ENCODE measurements at regions not wholly inside any gene's neighbourhood (a gene's known extent, or its start where the extent isn't known, plus 50 kb on each side); places are given as distances from the start of the nearest gene placed in this dataset.
"Not testable (repeated sequence)": the region's sequence is repeated elsewhere in the genome, so short reads cannot be mapped to it uniquely, and the experiment has no call there.

DNA sequence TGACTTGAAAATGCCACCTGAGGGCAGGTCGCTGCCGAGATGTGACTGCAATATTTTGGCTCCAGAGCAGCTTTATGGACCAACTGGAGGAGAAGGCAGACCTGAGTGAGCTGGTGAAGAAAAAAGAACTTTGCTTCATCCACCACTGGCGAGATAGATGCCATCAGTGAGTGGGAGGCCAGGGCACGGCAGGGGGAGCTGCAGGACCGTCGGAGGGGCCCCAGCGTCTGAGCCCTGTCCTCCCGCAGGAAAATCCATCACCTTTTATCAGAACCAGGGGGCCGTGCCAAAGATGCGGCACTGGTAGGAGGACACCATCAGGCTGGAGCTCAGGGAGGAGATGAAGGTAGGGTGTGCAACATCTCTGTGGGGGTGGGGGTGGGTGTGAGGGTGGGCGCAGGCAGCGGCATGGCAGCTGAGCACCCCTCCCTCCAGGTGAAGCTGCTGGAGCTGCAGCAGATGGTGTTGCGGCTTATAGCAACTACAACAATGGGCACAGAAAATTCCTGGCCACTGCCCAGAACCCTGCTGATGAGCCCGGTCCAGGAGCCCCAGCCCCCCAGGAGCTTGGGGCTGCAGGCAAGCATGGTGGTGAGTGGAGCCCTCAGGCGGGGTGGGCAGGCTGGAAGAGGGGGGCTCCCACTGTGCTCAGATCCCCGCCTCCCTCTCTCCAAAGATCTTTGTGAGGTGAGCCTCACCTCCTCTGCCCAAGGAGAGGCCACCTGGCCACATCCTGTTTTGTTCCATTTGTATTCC lies 102.4 kb upstream of the FAN1 start:
- not testable (repeated sequence) for H3K9me3 Mint-ChIP-seq (ENCODE audit: low read depth); H3K36me3 Mint-ChIP-seq; H3K4me1 Mint-ChIP-seq (ENCODE audit: low read depth); H3K27ac Mint-ChIP-seq; H3K27me3 Mint-ChIP-seq; H3K4me3 Mint-ChIP-seq

DNA sequence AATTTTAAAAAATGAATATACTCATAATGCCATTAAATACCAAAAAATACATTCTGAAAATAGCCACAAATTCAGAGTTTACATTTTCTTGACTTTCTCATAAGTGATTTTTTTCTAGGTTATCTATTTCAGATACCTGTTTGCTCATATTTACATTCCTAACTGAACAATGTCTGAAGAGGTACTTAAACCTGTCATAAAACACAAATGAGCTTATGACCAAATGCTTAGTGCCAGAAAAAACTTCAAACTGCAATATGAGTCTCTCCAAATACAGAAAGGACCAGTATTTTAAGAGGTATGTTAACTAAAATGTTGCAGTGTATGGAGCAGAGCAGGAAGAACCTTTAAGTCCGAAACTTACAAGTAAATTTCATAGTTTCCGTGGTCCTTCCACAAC lies 101.7 kb upstream of the FAN1 start:
- H3K4me3 Mint-ChIP-seq; H3K36me3 Mint-ChIP-seq; H3K27me3 Mint-ChIP-seq; H3K4me1 Mint-ChIP-seq (ENCODE audit: low read depth); H3K27ac Mint-ChIP-seq: not testable (repeated sequence)
- peaks cover 11% of the 10 kb centered on the region for H3K9me3 Mint-ChIP-seq (ENCODE audit: low read depth)

DNA sequence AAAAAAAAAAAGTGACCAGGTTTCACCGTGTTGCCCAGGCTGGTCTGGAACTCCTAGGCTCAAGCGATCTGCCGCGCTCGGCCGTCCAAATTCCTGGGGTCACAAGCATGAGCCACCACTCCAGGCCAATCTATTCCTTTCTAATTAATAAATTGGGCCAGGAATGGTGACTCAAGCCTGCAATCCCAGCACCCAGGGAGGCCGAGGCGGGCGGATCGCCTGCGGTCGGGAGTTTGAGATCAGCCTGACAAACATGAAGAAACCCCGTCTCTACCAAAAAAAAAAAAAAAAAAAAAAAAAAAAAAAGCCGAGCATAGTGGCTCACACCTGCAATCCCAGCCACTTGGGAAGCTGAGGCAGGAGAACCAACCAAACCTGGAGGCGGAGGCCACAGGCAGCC lies 100.0 kb upstream of the FAN1 start:
- H3K36me3 Mint-ChIP-seq; H3K4me3 Mint-ChIP-seq; H3K27me3 Mint-ChIP-seq; H3K27ac Mint-ChIP-seq; H3K4me1 Mint-ChIP-seq (ENCODE audit: low read depth): not testable (repeated sequence)
- peaks cover 11% of the 10 kb centered on the region for H3K9me3 Mint-ChIP-seq (ENCODE audit: low read depth)

DNA sequence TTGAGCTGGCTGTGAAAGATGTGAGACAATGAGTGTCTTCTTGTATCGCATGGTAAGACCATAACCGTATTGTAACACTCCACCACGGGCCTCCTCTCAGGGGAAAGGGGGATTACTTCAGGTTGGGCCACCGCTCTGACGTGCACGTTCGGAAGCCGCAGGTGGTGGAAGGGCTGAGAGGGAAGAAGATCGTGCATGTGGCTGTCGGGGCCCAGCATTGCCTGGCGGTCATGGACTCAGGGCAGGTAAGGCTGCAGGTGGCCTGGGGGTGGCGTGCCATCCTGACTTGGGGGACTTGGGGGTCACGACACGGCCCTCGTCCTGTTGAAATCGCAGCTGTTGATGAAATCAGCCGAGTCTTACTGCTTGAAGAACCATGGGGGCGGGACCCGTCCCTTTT lies 87.3 kb upstream of the FAN1 start:
- Mint-ChIP-seq H3K27ac (peak overlapping the region; percentile 41), H3K27me3 (no peaks in the 10 kb centered on the region), H3K9me3 (ENCODE audit: low read depth) (no peaks in the 10 kb centered on the region), H3K36me3 (no peaks in the 10 kb centered on the region), H3K4me3 (peak overlapping the region; percentile 19), H3K4me1 (ENCODE audit: low read depth) (no peaks in the 10 kb centered on the region)

DNA sequence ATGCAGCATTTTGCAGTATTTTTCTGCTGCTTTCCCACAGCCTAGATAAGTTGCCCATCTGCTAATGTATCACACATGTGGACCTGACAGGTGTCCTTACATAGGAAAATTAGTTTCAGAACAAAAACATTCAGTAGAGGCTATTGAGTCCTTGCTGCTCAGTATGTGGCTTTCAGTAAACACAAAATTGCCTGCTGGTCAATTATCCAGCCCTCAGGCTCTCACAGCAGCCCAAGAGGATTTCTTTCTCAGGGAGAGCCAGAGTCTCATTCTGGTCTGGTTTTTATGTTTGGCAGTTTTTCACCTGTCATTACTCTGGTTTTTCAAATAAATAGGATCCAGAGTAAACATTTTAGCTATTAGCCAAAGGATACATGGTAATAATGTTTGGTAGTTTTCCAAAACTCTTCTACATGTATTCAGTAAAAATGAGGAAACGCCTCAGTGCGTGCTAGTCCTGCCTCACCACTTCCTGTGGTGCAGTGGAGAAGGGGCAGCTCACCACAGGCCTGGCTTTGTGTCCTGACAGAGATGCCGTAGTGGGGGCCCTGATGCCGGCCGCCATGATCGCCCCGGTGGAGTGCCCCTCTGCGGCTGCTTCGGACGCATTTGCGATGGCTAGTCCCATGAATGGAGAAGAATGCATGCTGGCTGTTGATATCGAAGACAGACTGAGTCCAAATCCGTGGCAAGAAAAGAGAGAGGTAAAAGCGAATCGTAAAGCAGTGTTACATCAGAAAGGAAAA lies 80.5 kb upstream of the FAN1 start:
- Mint-ChIP-seq H3K27ac (peak overlapping the region; percentile 98), H3K4me3 (peak overlapping the region; percentile 99)
- not testable (repeated sequence) for H3K27me3 Mint-ChIP-seq; H3K36me3 Mint-ChIP-seq; H3K4me1 Mint-ChIP-seq (ENCODE audit: low read depth); H3K9me3 Mint-ChIP-seq (ENCODE audit: low read depth)

DNA sequence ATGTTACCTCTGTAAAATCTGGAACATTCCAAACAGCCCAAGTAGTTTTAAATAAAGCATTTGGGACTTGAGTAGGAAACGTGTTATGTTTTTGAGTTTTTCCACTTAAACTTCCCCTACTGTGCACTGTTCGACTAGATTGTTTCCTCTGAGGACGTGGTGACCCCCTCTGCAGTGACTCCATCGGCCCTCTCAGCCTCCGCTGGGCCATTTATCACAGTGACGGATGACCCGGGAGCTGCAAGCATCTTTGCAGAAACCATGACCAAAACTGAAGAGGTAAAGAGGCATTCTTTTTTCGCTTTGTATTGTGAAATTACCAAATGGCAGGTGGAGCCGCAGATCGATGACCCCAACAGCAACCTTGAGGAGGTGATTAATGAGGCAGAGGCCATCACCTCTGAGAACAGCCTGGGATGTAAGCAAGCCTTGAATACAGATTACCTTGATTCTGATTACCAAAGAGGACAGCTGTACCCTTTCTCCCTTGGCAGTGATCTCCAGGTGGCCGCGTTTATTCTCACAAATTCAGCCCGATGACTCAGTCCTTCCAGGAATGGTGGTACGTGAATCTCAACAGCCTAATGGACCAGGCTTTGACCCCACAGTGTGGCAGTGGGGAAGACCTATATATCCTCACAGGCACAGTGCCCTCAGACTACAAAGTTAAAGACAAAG lies 79.1 kb upstream of the FAN1 start:
- peaks cover 10% of the 10 kb centered on the region for H3K4me1 Mint-ChIP-seq (ENCODE audit: low read depth)
- peak overlapping the region; percentile 69 for H3K4me3 Mint-ChIP-seq
- no peak overlapping the region for H3K27ac Mint-ChIP-seq
- peaks cover 2% of the 10 kb centered on the region for H3K36me3 Mint-ChIP-seq
- H3K27me3 Mint-ChIP-seq, result no peaks in the 10 kb centered on the region
- H3K9me3 Mint-ChIP-seq (ENCODE audit: low read depth), result no peaks in the 10 kb centered on the region

DNA sequence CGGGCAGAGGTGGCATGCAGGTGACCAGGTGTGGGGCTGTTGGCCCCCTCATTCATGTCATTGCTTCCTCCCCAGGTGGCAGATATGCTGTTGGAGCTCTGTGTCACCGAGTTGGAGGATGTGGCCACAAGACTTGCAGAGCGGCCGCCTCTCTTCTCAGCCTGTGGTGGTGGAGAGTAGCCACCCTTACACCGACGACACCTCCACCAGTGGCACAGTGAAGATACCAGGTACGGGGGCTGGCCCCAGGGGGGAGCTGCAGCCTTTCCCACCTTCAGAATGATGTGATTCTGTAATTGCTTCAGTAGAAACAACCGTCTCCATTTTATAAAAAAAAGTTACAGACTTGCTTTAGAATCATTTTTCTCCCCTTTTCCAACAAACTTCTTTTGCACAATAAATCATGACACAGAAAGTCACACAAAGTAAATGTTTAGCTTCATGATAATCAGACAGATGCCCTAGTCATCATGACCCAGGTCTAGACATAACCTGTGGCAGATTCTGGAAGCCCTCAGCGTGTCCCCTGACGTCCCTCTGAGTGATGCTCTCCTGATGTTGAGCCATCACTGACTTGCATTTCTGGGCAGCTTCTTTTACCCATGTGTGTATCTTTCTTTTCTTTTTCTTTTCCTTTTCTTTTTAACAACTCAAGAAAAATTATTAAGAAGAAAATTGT lies 76.0 kb upstream of the FAN1 start:
- peaks cover 16% of the 10 kb centered on the region for H3K4me1 Mint-ChIP-seq (ENCODE audit: low read depth)
- H3K9me3 Mint-ChIP-seq (ENCODE audit: low read depth), result no peaks in the 10 kb centered on the region
- peaks cover 2% of the 10 kb centered on the region for H3K36me3 Mint-ChIP-seq
- H3K27ac Mint-ChIP-seq, result no peak overlapping the region
- no peak overlapping the region for H3K4me3 Mint-ChIP-seq
- no peaks in the 10 kb centered on the region for H3K27me3 Mint-ChIP-seq

DNA sequence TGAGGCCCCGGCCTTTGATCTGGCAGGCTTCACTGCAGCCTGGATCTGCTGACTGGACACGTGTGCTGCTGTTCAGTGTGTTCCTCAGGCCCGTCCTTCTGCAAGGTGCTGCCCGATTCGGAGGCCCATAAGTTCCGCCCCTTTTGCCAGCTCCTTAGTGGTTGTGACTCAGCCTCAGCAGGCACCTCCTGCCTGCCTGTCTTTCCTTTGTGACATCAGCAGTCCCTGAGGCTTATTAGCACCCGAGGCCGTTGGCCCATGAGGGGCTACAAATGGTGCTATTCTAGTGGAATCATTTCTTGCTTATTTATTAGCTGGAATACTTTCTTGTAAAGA lies 75.4 kb upstream of the FAN1 start:
- not testable (repeated sequence) for H3K9me3 Mint-ChIP-seq (ENCODE audit: low read depth); H3K27ac Mint-ChIP-seq; H3K36me3 Mint-ChIP-seq; H3K27me3 Mint-ChIP-seq
- H3K4me3 Mint-ChIP-seq, result peak overlapping the region; percentile 9
- H3K4me1 Mint-ChIP-seq (ENCODE audit: low read depth), result peaks cover 19% of the 10 kb centered on the region

DNA sequence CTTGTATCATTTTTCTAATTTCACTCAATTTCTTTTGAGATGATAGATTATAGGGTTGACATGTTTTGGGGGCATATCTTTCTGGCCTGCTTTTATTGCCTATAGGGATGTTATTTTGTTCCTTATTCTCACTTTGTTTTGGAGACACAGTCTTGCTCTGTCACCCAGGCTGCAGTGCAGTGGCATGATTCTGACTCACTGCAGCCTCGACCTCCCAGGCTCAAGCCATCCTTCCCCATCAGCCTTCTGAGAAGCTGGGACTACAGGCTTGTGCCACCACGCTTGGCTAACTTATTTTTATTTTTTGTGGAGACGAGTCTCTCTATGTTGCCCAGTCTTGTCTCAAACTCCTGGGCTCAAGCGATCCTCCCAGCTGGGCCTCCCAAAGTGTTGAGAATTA lies 72.8 kb upstream of the FAN1 start:
- Mint-ChIP-seq H3K27ac (no peak overlapping the region), H3K4me3 (no peak overlapping the region)

DNA sequence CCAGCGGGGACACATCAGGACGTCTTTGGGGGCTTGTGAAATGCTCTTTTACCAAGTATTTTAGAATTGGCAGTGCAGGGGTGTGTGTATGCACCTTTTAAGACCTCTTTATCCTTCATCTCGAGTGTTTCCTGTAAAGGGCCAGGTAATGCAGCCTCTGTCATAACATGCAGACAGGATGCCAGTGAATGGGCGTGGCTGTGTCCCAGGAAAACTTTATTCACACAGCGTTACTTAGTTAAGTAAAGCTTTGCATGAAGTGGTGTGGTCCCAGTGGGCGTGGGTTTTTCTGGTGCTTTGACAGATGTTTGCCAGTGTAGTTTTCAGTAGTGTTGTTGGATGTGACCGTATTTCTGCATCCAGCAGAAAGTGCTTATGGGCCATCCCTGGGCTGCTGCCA lies 70.3 kb upstream of the FAN1 start:
- H3K27ac Mint-ChIP-seq; H3K27me3 Mint-ChIP-seq; H3K36me3 Mint-ChIP-seq; H3K4me3 Mint-ChIP-seq; H3K9me3 Mint-ChIP-seq (ENCODE audit: low read depth): not testable (repeated sequence)
- peaks cover 24% of the 10 kb centered on the region for H3K4me1 Mint-ChIP-seq (ENCODE audit: low read depth)

More for the DNA sequence above, 72.8 kb upstream of the FAN1 start:
- peaks cover 28% of the 10 kb centered on the region for H3K4me1 Mint-ChIP-seq (ENCODE audit: low read depth)
- no peaks in the 10 kb centered on the region for H3K27me3 Mint-ChIP-seq
- H3K9me3 Mint-ChIP-seq (ENCODE audit: low read depth), result no peaks in the 10 kb centered on the region
- no peaks in the 10 kb centered on the region for H3K36me3 Mint-ChIP-seq

DNA sequence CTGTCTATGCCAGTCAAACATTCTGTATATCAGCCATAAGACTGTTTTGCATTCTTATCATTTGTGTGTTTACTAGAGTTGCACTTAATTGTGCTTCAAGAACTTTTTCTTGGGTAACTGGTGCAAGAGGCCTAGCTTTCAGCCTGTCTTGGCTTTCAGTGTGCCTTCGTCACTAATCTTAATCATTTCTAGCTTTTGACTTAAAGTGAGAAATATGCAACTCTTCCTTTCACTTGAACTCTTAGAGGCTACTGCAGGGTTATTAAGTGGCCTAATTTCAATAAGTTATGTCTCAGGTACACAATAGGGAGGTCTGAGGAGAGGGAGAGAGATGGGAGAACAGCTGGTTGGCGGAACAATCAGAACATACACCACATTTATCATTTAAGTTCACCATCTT lies 62.1 kb upstream of the FAN1 start:
- H3K27me3 Mint-ChIP-seq; H3K4me3 Mint-ChIP-seq; H3K9me3 Mint-ChIP-seq (ENCODE audit: low read depth); H3K36me3 Mint-ChIP-seq: not testable (repeated sequence)
- H3K27ac Mint-ChIP-seq, result peak overlapping the region; percentile 67
- H3K4me1 Mint-ChIP-seq (ENCODE audit: low read depth), result peaks cover 37% of the 10 kb centered on the region

DNA sequence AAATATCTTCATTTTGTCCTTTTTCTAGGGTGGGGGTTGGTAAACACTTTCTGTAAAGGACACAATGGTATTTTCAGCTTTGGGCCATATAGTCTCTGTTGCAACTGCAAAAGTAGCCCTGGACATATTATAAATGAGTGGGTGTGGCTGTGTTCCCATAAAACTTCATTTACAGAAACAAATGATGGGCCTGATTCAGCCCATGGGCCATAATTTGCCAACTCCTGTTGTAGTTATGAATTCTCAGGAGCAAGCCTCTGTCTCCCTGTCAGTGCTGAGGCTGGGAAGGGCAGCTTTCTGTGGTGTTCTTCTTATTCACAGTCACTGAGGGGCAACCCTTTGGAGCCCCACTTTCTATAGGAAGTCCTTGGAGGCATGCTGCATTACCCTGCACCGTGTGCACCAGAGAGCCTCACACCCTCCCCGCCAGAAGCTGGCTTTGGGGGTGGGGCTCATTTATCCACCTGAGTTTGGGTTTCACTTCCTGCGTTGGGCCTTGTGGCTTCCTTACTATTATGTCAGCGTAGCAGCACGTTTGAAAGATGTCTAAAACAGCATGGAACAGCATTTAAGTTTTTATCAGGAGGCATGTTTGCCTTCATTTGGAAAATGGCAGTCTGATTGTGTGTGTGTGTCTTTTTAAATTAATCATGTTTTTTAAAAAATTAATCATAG lies 60.8 kb upstream of the FAN1 start:
- H3K36me3 Mint-ChIP-seq; H3K27me3 Mint-ChIP-seq; H3K9me3 Mint-ChIP-seq (ENCODE audit: low read depth): not testable (repeated sequence)
- peak overlapping the region; percentile 48 for H3K4me3 Mint-ChIP-seq
- peaks cover 37% of the 10 kb centered on the region for H3K4me1 Mint-ChIP-seq (ENCODE audit: low read depth)
- peak overlapping the region; percentile 85 for H3K27ac Mint-ChIP-seq

DNA sequence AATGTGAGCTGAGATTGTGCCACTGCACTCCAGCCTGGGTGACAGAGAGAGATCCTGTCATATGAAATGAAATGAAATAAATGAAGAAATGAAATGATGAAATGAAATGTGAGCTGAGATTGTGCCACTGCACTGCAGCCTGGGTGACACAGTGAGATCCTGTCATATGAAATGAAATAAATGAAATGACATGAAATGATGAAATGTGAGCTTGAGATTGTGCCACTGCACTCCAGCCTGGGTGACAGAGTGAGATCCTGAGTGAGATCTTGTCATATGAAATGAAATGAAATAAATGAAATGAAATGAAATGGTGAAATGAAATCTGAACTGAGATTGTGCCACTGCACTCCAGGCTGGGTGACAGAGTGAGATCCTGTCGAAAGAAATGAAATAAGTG lies 58.2 kb upstream of the FAN1 start:
- peaks cover 33% of the 10 kb centered on the region for H3K4me1 Mint-ChIP-seq (ENCODE audit: low read depth)
- not testable (repeated sequence) for H3K9me3 Mint-ChIP-seq (ENCODE audit: low read depth); H3K4me3 Mint-ChIP-seq; H3K27me3 Mint-ChIP-seq; H3K27ac Mint-ChIP-seq; H3K36me3 Mint-ChIP-seq

Data from activated naive CD8-positive, alpha-beta T cell (primary cell).